HG03342 (cell line): ENCODE measurements at regions not wholly inside any gene's neighbourhood (a gene's known extent, or its start where the extent isn't known, plus 50 kb on each side); places are given as distances from the start of the nearest gene placed in this dataset.

ENCODE experiments used
- ATAC-seq: cut with Tn5 transposase; IDR thresholded peaks from one replicate; pipeline ENCODE4 v1.9.1; 2021; ENCODE audit warnings: mild to moderate bottlenecking, moderate library complexity; ENCODE audit not compliant: unreplicated experiment

DNA sequence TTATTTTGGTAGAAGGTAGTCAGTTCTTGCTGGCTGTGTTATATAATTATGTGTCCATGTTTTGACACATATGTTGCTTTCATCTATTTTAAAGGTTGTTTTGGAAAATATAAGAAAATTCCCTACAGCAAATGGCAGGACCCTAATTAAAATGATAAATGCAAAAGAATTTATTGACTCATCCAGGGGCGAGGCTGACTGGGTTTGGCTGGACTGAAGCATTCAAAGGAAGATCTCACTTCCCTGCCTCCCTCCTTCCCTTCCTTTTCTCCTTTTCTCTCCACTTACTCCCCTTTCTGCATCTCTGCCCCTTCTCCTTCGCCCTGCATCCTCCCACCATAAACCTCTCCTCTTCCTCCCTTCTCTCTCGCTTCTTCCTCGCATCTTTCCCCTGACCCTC lies 129.6 kb downstream of the SNAPC1 start:
- no peak for ATAC-seq

DNA sequence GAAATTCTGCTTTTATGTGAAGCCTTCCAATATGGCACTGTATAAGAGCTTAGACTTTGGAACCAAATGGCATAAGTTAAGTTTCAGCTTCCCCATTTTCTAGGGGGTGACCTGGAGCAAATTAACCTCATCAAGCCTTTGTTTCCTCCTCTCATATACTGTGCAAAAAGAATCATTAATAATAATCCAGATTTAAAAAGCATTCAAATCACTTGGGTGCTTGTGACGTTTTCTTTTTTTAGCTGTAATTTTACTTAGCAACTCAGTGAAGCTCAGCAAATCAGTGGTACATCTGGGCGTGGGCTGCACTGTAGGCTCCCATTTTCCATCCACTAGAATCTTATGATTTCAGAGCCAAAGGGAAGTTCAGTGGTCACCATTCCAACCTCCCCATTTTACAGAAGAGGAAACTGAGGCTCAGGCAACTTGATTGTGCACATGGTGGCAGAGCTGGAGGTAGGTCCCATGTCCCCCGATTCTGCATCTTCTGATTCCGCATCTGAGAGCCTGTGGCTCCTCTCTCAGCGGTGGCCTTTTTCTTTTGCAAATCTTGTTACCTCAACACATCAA lies 131.2 kb downstream of the SNAPC1 start:
- ATAC-seq: no peak

DNA sequence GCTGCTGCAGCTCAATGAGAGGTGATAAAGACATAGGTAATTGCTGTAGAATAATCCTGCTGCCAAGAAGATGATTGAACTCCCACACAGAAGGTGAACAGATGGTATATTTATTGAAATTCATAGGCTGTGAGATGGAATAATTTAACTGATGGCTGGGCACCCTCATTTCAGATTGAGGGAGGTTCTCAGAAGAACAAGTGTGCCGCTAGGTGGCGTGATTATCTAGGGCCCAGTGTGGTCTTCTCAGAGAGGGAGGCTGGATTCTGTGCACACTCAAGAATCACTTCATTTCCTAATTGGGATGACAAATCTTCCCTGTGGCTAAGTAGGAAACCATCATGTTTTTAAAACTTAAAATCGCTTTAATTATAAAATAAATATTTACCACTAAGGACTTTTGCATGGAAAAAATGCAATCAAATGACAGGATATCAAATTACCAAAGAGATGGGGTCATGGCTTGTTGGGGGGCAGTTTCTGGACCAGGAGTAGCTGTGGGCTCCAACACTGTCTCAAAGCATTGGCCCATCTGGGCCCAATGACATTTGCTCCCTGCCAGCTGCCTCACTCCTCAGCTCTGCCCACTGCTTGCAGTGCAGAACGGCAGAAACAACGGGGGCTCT lies 132.3 kb downstream of the SNAPC1 start:
- peak; percentile 32 for ATAC-seq

DNA sequence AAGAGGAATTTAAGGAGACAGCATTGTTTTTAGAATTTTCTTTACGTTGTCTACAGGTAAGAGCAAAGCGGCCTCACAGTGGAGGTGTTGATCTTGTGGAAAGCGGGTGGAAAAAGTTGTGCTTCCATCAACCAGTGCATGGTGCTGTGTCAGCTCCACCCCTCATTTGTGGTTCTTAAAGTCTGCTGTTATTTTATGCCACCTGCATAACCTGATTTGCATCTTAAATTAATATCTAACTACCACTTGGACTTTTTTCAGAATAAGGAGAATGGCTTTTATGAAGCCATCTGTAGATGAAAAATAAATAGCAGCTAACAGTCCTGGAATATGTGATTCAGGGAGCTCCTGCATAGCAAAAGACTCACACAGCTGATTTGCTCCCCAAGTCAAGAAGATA lies 135.1 kb downstream of the SNAPC1 start:
- no peak for ATAC-seq

DNA sequence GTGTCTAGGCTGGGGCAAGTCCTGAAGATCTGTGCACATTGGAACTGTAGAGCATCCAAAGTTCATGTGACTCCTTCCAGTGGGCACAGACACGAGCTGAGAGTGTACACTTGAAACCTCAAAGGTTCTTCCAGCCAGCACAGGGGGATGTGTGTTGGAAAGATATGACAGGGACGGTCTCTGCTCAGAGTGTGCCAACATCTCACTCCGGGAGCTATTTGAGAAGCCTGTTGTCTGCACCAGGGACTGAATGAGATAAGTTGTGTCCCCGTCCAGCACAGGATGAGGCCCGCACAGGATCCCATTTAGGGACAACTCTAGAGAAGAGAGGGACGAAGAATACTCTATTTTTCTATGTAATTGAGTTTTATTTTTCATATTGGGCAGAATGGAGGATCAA lies 136.3 kb downstream of the SNAPC1 start:
- ATAC-seq: no peak

DNA sequence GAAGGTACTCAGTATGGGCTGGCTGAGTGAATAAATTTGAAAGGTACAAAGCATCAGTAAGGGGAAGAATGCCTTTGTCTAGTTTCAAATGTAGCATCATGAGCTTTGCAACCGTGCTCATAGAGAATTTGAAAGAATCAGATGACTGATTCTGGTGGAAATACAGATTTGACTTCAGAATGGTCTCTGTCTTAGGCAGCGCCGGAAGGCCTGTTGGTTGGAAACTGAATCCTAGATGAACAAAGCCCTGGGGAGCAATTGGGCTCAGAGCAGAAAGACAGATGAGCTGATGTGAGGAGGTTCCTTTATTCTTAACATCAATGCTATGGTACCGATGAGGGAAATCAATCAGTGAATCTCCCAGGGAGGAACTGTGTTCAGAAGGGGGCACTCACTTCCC lies 137.3 kb downstream of the SNAPC1 start:
- no peak for ATAC-seq

DNA sequence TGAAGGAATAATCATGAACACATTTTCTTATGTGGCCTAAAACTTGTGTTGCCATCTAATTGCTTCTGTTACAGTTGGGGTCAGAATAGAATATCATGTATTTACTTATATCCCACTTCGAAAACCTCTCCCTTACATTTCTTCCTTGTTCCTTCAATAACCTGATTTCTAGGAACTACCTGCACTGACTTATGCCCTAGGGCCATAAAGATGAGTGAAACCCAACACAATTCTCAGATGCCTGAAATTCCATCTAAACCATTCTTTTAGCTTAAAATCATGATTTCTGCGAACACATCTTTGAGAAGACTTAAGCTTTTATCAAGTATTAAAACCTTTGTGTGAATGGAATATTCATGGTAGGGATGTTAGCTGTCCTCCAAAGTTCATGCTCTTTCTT lies 142.7 kb downstream of the SNAPC1 start:
- no peak for ATAC-seq

DNA sequence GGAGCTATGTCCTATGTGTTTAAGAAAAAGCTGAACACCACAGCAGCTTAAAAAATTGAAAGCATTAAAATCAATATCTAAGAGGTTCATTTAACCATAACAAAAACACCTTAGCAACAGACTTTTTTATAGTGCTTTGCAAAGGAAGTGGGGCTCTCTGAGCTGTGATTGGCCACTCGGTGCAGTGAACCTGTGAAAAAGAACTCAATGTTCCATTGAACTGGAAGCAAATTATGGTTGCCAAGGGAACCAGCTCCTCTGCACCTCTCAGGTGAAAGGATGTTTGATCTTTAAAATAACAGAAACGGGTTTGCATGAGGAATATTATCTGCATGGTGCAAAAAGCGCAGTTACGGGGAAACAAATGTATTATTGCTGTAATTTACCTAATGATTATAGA lies 149.4 kb downstream of the SNAPC1 start:
- ATAC-seq: no peak

DNA sequence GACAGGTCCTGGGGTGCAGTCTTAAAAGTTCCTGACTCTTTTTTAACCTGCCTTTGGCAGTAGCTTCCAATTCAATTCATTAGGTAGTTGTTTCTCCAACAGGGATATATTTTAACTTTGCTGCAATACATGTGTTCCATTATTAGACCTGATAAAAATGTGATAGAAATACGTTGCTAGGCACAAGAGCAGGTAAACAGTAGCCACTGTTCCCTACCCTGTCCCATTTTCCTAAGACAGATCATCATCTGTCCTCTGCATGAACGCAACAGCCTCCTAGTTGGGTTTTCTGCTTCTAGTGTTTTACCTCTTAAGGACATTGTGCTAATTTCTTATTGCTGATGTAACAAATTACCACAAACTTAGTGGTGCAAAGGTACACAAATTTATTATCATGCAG lies 156.8 kb downstream of the SNAPC1 start:
- ATAC-seq: no peak

DNA sequence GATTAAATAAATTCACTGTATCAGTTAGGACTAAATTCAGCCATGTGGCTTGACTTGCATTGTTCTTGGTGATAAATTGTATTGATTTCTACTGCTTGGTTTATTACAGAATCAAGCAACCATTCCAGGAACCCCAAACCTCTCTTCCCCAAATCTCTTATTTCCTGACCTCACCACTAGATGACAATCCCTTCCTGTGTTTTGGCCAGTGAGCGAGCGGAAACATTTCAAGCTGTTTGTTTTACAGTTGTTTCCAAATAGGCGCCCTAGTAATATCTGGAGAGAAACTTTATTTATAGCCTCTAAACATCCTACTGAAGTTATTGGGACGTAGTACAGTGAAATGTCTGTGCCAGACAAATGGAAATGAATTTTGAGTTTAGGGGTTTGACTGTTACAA lies 161.1 kb downstream of the SNAPC1 start:
- no peak for ATAC-seq

DNA sequence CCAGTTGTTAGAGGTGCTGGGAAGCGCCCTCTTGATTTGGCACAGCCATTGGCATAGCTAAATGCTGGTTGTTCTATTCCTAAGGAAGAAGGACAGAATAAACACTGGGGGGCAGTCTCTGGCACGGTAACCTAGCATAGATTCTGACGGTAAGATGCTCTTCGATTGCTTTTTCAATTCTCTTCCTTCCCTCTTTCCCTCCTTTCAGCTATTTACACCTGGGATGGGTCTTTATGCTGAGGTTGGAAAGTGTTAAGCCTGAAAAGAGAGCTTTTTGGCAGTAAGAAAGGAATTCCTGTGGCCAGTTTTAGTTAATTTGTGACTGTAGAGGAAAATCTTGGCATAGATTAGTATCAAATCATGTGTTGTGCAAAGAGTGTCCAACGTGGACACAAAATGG lies 162.8 kb downstream of the SNAPC1 start:
- no peak for ATAC-seq

DNA sequence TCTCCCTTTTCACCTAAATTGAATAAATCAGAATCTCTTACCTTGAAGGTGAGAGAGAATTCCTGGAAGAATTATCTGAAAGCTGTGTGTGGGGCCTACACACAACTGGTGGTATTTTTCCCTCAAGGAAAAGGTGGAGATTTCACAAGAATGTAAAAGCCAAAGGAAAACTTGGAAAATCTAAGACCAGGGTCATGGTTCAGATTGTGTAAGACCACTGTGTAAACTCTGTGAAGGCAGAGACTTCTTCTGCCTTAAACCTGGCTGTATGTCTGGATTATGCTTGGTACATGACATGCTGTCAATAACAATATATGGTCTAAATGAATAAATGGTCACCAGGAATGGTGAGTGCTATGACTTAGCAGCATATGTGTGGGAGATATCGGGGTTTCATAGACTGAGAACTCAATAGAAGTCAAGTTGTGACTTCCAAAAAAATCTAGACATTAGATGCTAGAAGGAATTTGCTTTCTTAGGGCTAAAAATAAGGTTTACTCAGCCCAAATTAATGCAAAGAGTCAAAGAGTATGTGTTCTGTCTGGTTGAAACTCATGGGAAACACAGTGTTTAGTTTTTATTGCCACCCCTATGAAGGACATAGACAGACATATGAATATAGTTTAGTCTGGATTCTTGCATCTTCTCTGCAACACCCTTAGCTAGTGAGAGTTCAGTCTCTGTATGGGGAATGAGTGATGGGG lies 163.7 kb downstream of the SNAPC1 start:
- no peak for ATAC-seq

DNA sequence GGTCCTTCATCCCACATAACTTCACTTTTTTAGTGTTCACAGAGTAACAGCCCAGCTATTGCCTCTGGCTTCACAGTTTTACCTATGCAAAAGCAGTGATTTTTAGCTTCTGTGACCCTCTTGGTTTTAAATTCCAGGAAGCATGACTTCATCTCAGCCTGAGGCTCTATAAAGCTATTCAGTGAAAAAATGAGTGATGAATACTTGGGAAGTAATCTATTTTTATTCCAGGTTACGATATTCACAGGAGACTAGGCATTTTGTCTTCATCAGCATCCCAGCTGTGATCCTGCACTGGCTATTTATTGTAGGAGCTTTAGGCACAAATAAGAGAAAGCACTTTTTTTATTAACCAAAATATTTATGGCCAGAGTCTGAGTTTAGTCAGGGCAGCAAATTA lies 164.8 kb downstream of the SNAPC1 start:
- no peak for ATAC-seq

DNA sequence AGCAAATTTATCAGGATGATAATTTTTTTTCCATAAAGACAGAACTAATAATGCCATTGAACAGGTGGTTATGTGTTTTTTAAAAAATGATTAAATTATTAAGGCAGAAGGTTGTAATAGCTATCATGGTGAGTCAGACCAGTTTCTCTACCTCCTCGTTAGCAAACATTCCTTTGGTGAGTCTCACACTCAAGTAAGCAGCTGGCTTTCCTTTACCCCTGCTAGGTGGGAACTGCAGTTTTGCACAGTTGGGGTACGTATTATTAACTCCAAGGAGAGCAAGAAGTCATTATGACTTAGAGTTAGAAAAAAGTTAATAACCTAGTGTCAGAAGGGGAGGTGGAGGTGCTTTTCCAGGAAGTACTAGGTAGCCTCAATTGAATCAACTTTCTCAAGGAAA lies 165.3 kb downstream of the SNAPC1 start:
- ATAC-seq: no peak

DNA sequence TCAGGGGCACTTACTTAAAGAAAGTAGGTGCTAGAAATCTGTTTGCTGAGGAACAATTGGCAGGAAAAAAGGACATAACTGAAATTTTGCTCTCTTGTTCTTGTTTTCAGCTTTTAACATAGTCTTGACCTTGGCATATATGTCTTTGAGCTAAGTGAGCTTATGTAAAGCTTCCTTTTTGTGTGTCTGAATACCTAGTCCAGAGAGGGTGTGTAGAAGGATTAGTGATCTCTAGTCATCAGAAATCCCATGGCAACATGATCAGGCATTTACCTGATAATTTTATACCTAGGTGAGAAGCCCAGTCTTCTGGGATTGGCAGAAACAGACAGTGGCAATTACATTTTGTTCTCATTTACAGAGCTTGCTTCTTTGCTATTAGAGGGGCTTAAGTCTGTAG lies 166.1 kb downstream of the SNAPC1 start:
- ATAC-seq: no peak

DNA sequence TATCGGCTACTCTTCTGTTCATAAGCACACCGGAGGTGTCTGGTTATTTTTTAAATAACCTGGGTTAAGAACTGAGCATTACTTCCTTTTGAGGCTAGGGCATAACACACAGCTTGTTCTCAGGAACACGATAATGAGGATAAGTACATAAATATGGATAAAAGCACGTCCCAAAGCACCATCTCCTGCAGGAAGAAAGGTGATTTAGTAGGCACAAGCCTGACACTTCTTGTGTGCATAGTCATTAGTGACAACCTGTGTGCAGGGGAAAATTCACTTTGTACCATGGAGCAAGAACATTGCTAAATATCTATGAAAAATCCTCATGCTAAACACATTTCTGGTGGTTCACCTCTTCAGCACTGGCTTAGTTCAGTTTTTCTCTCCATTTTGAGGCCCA lies 166.5 kb downstream of the SNAPC1 start:
- ATAC-seq: no peak

DNA sequence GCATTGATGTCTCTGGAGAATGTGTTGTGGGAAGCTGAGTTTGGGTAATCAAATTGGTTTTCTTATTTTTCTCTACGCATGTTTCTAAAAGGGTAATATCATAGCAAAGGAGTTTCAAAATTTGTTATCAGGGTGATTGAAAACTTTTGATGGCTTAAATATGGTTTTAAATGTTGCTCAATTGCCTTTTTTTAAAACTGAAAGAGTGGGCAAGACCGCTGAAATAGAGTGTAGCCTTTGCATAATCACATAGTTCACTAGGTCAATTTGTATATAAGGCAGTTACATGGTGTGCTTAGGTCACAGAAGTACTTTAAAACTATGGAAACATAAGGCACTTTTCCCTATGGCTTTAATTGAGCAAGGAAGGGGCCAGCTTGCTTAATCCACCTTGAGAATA lies 167.4 kb downstream of the SNAPC1 start:
- no peak for ATAC-seq

DNA sequence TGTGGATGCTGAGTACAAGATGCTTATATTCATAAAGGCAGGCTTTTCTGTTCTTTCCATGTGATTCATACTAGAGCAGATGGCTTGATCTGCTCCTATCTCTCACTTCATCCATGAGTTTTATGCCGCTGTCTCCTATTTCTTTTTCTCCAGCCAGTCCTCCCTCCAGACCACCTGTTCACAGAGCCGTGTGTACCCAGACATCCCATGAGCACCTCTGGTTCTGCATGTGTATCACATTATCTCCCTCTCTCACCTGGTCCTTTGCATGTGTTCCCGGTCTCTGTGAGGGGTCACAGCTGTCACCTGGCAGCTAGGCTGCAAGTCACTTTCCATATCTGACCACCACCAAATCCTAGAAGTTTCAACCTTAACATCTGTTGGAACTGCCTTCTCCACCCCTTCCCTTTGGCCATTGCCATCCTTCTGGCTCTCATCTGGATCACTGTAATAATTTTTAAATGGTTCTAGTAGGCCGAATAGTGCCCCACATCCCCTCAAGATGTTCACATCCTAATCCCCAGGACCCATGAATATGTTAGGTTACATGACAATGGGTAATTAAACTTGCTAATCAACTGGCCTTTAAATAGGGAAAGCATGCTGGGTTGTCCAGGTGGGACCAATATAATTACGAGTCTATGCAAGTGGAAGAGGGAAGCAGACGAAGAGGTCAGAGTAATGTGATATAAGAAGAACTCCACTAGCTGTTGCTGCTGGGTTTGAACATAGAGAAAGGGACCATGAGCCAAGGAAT lies 168.1 kb downstream of the SNAPC1 start:
- ATAC-seq: no peak

DNA sequence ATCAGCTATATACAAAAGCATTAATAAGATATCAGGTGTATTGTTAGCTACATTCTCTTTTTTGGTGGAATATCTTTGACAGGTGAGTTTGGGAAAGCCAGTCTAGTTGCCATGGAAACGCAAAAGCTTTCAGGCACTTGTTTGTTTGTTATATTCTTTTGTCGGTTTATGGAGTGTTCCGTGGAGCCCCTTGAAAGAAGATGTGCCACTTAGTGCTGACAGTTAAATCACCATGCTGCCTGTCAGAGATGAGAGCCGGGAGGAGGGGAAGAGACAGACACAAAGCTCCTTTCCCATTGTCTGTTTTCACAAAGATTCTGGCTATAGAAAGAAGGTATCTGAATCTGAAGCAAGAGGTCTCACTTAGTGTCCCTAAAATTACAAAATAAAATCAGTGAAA lies 170.8 kb downstream of the SNAPC1 start:
- no peak for ATAC-seq

DNA sequence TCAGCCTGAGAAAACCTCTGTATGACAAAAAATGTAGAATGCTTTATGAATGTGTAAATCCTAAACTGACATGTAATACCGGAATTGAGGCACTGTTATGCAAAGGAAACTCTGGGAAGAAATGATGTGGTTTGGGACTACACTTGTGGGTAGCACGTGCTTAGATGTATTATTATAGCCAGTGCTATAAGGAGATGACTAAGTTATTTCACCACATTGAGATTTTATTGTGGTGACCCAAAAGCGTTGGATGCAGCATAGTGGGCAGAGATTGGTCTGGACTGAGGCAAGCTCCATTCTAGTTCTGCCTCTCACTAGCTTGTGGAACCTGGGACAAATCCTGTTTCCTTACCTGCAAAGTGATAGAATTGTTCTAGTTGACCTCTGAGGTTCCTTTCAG lies 172.2 kb downstream of the SNAPC1 start:
- ATAC-seq: no peak

DNA sequence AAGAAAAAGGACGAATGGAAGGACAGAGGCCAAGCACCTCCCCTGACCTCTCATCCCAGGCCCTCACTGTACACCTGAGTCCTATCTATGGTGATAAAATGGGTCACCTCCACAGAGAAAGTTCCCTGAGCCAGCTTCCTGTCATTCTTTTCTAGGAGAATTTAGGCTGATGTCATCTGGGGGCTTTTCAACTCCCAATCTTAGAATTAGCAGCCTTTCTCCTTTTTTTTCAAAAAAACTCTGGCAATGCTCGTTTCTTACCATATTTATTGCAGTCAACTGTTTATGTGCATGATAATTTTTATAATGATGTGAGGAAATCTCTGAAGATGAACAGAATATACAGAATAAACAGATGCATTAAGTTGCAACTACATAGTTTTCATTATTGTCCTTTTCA lies 177.6 kb downstream of the SNAPC1 start:
- no peak for ATAC-seq
